PC-9 (cell line): ENCODE measurements at regions not wholly inside any gene's neighbourhood (a gene's known extent, or its start where the extent isn't known, plus 50 kb on each side); places are given as distances from the start of the nearest gene placed in this dataset.

Experiments
- BruUV-seq: library from RNA; stranded (reverse); fragments of 400-500 nt; replicated peaks from 2 replicates; lab custom pipeline; 2021; lab: Mats Ljungman, UMichigan
- CTCF ChIA-PET: fragments of 300-600 bp; sonication (Branson Sonifier 250); formaldehyde crosslinking; loops from one replicate; lab custom pipeline; 2022; ENCODE audit warnings: antibody characterized with exemption; lab: Charles Lee
- POLR2A ChIA-PET: fragments of 300-600 bp; sonication (Branson Sonifier 250); formaldehyde crosslinking; loops from one replicate; lab custom pipeline; 2022; ENCODE audit warnings: antibody characterized with exemption; ENCODE audit not compliant: unreplicated experiment; lab: Charles Lee
- DNase-seq, 2 experiments: peaks; one replicate each; pipeline versions ENCODE4 v3.0.0 to v3.0.0-alpha.2; 2015 to 2022; ENCODE audit warnings: mixed read lengths in 1 of 2
- H2AFZ ChIP-seq: fragments of 200-600 bp; sonication (generic); 2 replicates; pipeline ENCODE4 v1.8.1; 2017; ENCODE audit warnings: antibody characterized with exemption
- H3F3A ChIP-seq: fragments of 200-600 bp; sonication (generic); 2 replicates; pipeline ENCODE4 v1.8.1; 2017; ENCODE audit warnings: antibody characterized with exemption, mild to moderate bottlenecking, low read depth; ENCODE audit not compliant: insufficient read depth
- H3K27ac ChIP-seq: fragments of 200-600 bp; sonication (generic); 2 replicates; pipeline ENCODE4 v1.6.1; 2016; ENCODE audit warnings: mixed run types
- H3K27me3 ChIP-seq: fragments of 200-600 bp; sonication (generic); 2 replicates; pipeline ENCODE4 v1.6.1; 2016; ENCODE audit warnings: low read depth, mixed run types; ENCODE audit not compliant: insufficient read depth
- H3K36me3 ChIP-seq: fragments of 200-600 bp; sonication (generic); 2 replicates; pipeline ENCODE4 v1.6.1; 2016; ENCODE audit warnings: low read depth, mixed run types
- H3K4me1 ChIP-seq: fragments of 200-600 bp; sonication (generic); replicated peaks from 2 replicates; pipeline ENCODE4 v1.6.1; 2016; ENCODE audit warnings: mixed run types; ENCODE audit not compliant: insufficient read depth
- H3K4me2 ChIP-seq: fragments of 200-600 bp; sonication (generic); 2 replicates; pipeline ENCODE4 v1.6.1; 2017; ENCODE audit warnings: mixed run types
- H3K4me3 ChIP-seq: fragments of 200-600 bp; sonication (generic); 2 replicates; pipeline ENCODE4 v1.6.1; 2016; ENCODE audit warnings: mixed run types
- H3K79me2 ChIP-seq: fragments of 200-600 bp; sonication (generic); 2 replicates; pipeline ENCODE4 v1.6.1; 2017; ENCODE audit warnings: low read depth, mixed run types
- H3K9me2 ChIP-seq: fragments of 200-600 bp; sonication (generic); 2 replicates; pipeline ENCODE4 v1.8.1; 2017; ENCODE audit warnings: mild to moderate bottlenecking; ENCODE audit not compliant: insufficient read depth
- H3K9me3 ChIP-seq: fragments of 200-600 bp; sonication (generic); 2 replicates; pipeline ENCODE4 v1.8.1; 2016; ENCODE audit warnings: low read depth; ENCODE audit not compliant: insufficient read depth
- H4K20me1 ChIP-seq: fragments of 200-600 bp; sonication (generic); 2 replicates; pipeline ENCODE4 v1.8.1; 2017; ENCODE audit not compliant: insufficient read depth
- EZH2 ChIP-seq: fragments of 200-600 bp; sonication (generic); IDR thresholded peaks from 2 replicates; pipeline ENCODE4 v1.8.0; 2017; ENCODE audit warnings: antibody characterized with exemption, low read depth
- intact Hi-C: fragments of 100-400 bp; cut with micrococcal nuclease; formaldehyde crosslinking; loops from one replicate; pipeline ENCODE4 v1.10.0; 2022; ENCODE audit not compliant: unreplicated experiment
- TF ChIP-seq, protein P1 (sequence below): fragments of 200-600 bp; sonication (generic); conservative IDR thresholded peaks from 2 replicates; pipeline ENCODE4 v1.6.1; 2017; ENCODE audit warnings: mixed run types, antibody characterized with exemption, mild to moderate bottlenecking, moderate library complexity

DNA sequence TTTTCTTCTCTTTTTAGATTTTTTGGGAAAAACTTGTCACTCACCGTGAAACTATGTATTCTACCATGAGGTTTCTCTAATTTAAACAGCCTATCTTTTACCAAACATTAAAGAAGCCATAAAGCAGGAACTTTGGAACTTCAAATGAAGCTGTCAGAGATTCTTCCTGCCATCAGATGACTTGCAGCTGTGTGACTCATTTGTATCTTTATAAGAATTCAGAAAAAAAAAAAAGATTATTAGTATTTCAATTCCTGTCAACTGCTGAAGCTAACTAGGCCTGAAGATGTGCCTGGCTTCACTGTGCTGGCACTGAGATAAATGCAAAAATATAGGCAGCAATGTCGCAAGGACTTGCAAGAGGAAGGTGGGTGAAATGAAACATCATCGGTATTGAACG is 1399.1 kb upstream of the PIK3C3 start:
- no peaks in the 10 kb centered on the region for H3K9me3 ChIP-seq
- no peaks in the 10 kb centered on the region for H3K79me2 ChIP-seq
- TF ChIP-seq EZH2: no peak
- TF ChIP-seq, protein P1, sequence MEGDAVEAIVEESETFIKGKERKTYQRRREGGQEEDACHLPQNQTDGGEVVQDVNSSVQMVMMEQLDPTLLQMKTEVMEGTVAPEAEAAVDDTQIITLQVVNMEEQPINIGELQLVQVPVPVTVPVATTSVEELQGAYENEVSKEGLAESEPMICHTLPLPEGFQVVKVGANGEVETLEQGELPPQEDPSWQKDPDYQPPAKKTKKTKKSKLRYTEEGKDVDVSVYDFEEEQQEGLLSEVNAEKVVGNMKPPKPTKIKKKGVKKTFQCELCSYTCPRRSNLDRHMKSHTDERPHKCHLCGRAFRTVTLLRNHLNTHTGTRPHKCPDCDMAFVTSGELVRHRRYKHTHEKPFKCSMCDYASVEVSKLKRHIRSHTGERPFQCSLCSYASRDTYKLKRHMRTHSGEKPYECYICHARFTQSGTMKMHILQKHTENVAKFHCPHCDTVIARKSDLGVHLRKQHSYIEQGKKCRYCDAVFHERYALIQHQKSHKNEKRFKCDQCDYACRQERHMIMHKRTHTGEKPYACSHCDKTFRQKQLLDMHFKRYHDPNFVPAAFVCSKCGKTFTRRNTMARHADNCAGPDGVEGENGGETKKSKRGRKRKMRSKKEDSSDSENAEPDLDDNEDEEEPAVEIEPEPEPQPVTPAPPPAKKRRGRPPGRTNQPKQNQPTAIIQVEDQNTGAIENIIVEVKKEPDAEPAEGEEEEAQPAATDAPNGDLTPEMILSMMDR: no peak
- H3K36me3 ChIP-seq: no peaks in the 10 kb centered on the region
- no peaks in the 10 kb centered on the region for H4K20me1 ChIP-seq
- no TSS peak for BruUV-seq
- ChIA-PET CTCF (no interaction called here), POLR2A (no interaction called here)
- DNase-seq: no peak
- no peak overlapping the region for H3K4me2 ChIP-seq
- no peak overlapping the region for H3K4me3 ChIP-seq
- H2AFZ ChIP-seq: no peak overlapping the region
- H3K27me3 ChIP-seq: no peaks in the 10 kb centered on the region
- H3K9me2 ChIP-seq: no peaks in the 10 kb centered on the region
- H3F3A ChIP-seq: no peaks in the 10 kb centered on the region
- H3K27ac ChIP-seq: no peak overlapping the region
- intact Hi-C loops: no loop called here
- no peaks in the 10 kb centered on the region for H3K4me1 ChIP-seq

DNA sequence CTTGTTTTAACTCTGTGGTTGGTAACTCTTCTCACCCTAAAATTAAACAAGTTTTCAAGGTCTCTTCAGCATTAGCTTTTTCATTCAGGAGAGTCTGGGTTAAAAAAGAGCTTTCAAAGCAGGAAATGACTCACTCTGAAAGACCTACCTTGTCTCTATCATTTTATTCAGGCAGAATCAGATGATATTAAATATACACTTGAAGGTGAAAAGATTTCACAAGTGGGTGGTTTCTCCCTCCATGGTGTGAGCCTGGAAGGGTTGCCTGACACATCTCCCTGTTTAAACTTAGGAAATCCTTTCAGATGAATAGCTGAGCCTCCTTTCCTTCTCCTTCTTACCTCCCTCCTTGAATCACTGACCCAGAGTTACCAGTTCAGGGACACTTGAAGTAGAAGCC is 1402.0 kb upstream of the PIK3C3 start:
- Histone ChIP-seq H3K4me2 (no peak overlapping the region), H3F3A (no peaks in the 10 kb centered on the region)

DNA sequence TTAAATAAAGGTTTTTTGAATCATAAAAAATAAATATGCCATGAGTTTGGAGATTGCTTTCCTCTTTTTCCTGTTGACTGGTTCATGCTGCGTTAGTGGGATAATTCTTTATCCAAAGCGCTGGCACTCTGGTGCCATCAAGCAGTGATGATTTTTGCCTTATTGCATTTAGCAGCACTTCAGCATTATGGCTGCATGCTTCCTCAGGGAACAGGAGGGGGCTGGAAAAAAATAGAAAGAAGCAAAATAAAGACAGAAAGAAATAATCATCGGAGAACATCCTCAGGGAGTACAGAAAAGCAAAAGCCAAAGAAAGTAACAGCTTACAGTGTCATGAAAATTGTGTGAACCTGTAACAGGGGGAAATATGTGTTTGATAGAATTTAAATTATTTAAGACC is 1408.2 kb upstream of the PIK3C3 start:
- DNase-seq: no peak
- Histone ChIP-seq H3K27me3 (no peaks in the 10 kb centered on the region), H3K4me2 (no peak overlapping the region), H3K9me3 (no peaks in the 10 kb centered on the region), H3K79me2 (no peaks in the 10 kb centered on the region), H3K36me3 (no peaks in the 10 kb centered on the region), H3K27ac (no peak overlapping the region), H3K9me2 (no peaks in the 10 kb centered on the region), H3K4me1 (no peaks in the 10 kb centered on the region), H3K4me3 (no peak overlapping the region), H3F3A (no peaks in the 10 kb centered on the region), H4K20me1 (no peaks in the 10 kb centered on the region), H2AFZ (no peak overlapping the region)
- no TSS peak for BruUV-seq
- ChIA-PET CTCF (no interaction called here), POLR2A (no interaction called here)
- intact Hi-C loops: no loop called here
- TF ChIP-seq, protein P1: no peak
- TF ChIP-seq EZH2: no peak

More for the DNA sequence above, 1402.0 kb upstream of the PIK3C3 start:
- no peak for DNase-seq
- Histone ChIP-seq H2AFZ (no peak overlapping the region), H3K9me2 (no peaks in the 10 kb centered on the region), H4K20me1 (no peaks in the 10 kb centered on the region), H3K79me2 (no peaks in the 10 kb centered on the region), H3K36me3 (no peaks in the 10 kb centered on the region), H3K27me3 (no peaks in the 10 kb centered on the region), H3K4me1 (no peaks in the 10 kb centered on the region), H3K9me3 (no peaks in the 10 kb centered on the region), H3K27ac (no peak overlapping the region), H3K4me3 (no peak overlapping the region)
- BruUV-seq: no TSS peak
- ChIA-PET POLR2A (no interaction called here), CTCF (no interaction called here)
- intact Hi-C loops: no loop called here
- TF ChIP-seq, protein P1: no peak
- no peak for TF ChIP-seq EZH2
